CD4-positive, alpha-beta memory T cell (primary cell): ENCODE measurements at regions not wholly inside any gene's neighbourhood (a gene's known extent, or its start where the extent isn't known, plus 50 kb on each side); places are given as distances from the start of the nearest gene placed in this dataset.

Source experiments
- CTCF ChIA-PET: fragments of 350-600 bp; sonication (Branson Sonifier 250); formaldehyde crosslinking; loops from one replicate; lab custom pipeline; 2021; ENCODE audit warnings: inconsistent platforms; ENCODE audit not compliant: partially characterized antibody; lab: Charles Lee
- POLR2A ChIA-PET: fragments of 350-600 bp; sonication (Branson Sonifier 250); formaldehyde crosslinking; loops from one replicate; lab custom pipeline; 2021; ENCODE audit not compliant: partially characterized antibody; lab: Charles Lee
- DNase-seq, 5 donors: peaks; one replicate each; pipeline versions ENCODE4 v3.0.0 to v3.0.0-alpha.2; 2020 to 2022; ENCODE audit warnings: mixed read lengths in 1 of 5
- H3K27ac ChIP-seq: one replicate; pipeline ENCODE4 v1.7.0; 2013; ENCODE audit warnings: low read depth, low read length
- H3K27me3 ChIP-seq: 2 replicates; pipeline ENCODE4 v1.7.0; 2013; ENCODE audit warnings: mild to moderate bottlenecking, low read length, moderate library complexity; ENCODE audit not compliant: insufficient read depth
- H3K36me3 ChIP-seq: 2 replicates; pipeline ENCODE4 v1.7.0; 2013; ENCODE audit warnings: mild to moderate bottlenecking, low read length, moderate library complexity; ENCODE audit not compliant: insufficient read depth
- H3K4me1 ChIP-seq: 2 replicates; pipeline ENCODE4 v1.7.0; 2013; ENCODE audit warnings: mild to moderate bottlenecking, low read length, moderate library complexity; ENCODE audit not compliant: insufficient read depth
- H3K4me3 ChIP-seq, 2 donors: one replicate each; pipeline ENCODE4 v1.7.0; 2013; ENCODE audit warnings: low read length in 2 of 2, mild to moderate bottlenecking in 1 of 2
- H3K9me3 ChIP-seq, 2 donors: one replicate each; pipeline ENCODE4 v1.7.0; 2013; ENCODE audit warnings: low read length in 2 of 2, control low read depth in 1 of 2; ENCODE audit not compliant: control insufficient read depth in 1 of 2
- H3K27ac Mint-ChIP-seq, 7 donors: one replicate each; pipeline ENCODE4 v1.8.0; 2020 to 2021; ENCODE audit warnings: mixed read lengths in 7 of 7, mild to moderate bottlenecking in 6 of 7, inconsistent platforms in 3 of 7, moderate library complexity in 3 of 7
- H3K27me3 Mint-ChIP-seq, 2 donors: one replicate each; pipeline ENCODE4 v1.8.0; 2020 to 2021; ENCODE audit warnings: mixed read lengths in 2 of 2
- H3K36me3 Mint-ChIP-seq, 2 donors: one replicate each; pipeline ENCODE4 v1.8.0; 2020 to 2021; ENCODE audit warnings: mixed read lengths in 2 of 2, inconsistent platforms in 1 of 2, mild to moderate bottlenecking in 1 of 2
- H3K4me1 Mint-ChIP-seq, 4 donors: one replicate each; pipeline ENCODE4 v1.8.0; 2020 to 2021; ENCODE audit warnings: mixed read lengths in 4 of 4, mild to moderate bottlenecking in 1 of 4
- H3K4me3 Mint-ChIP-seq, 8 donors: one replicate each; pipeline ENCODE4 v1.8.0; 2020 to 2021; ENCODE audit warnings: mixed read lengths in 8 of 8, mild to moderate bottlenecking in 7 of 8, moderate library complexity in 6 of 8, inconsistent platforms in 3 of 8
- H3K9me3 Mint-ChIP-seq, 8 donors: one replicate each; pipeline ENCODE4 v1.8.0; 2020 to 2021; ENCODE audit warnings: mixed read lengths in 8 of 8, mild to moderate bottlenecking in 5 of 8, inconsistent platforms in 3 of 8, moderate library complexity in 1 of 8
- intact Hi-C: fragments of 100-400 bp; cut with micrococcal nuclease; formaldehyde crosslinking; loops from one replicate; pipeline ENCODE4 v1.15.1; 2023

- Histone ChIP-seq H3K27me3 (no peaks in the 10 kb centered on the region), H3K36me3 (no peaks in the 10 kb centered on the region), H3K4me3 (no peak overlapping the region), H3K9me3 (no peaks in the 10 kb centered on the region), H3K4me1 (no peaks in the 10 kb centered on the region), H3K27ac (no peak overlapping the region)
- Mint-ChIP-seq H3K4me3 (no peak overlapping the region), H3K36me3 (no peaks in the 10 kb centered on the region), H3K27ac (no peak overlapping the region), H3K4me1 (no peaks in the 10 kb centered on the region), H3K9me3 (no peaks in the 10 kb centered on the region), H3K27me3 (peaks cover 3 to 5% of the 10 kb centered on the region in 2 donors)
- DNase-seq = no peak
- ChIA-PET CTCF (no interaction called here), POLR2A (no interaction called here)
- intact Hi-C loops = no loop called here
Observed at GRCh38 chr11:15629690-15630321, 515.1 kb downstream of the INSC start.

GRCh38 chr11:15630896-15631295 is 516.2 kb downstream of the INSC start:
- ChIA-PET POLR2A (no interaction called here), CTCF (interaction anchor here (1.3 to 1.8 kb wide), 2 partner anchors 10 to 19 kb away, joined by 3 to 6 read pairs; no protein-coding TSS in a partner anchor)
- Histone ChIP-seq H3K9me3 (no peaks in the 10 kb centered on the region), H3K4me1 (no peaks in the 10 kb centered on the region), H3K4me3 (no peak overlapping the region), H3K27me3 (no peaks in the 10 kb centered on the region), H3K27ac (no peak overlapping the region), H3K36me3 (no peaks in the 10 kb centered on the region)
- DNase-seq = no peak
- intact Hi-C loops = no loop called here
- Mint-ChIP-seq H3K27ac (no peak overlapping the region), H3K27me3 (peaks cover 5 to 6% of the 10 kb centered on the region in 2 donors), H3K4me1 (no peaks in the 10 kb centered on the region), H3K9me3 (no peaks in the 10 kb centered on the region), H3K36me3 (no peaks in the 10 kb centered on the region), H3K4me3 (no peak overlapping the region)

GRCh38 chr11:15635521-15635920 is 520.8 kb downstream of the INSC start:
- no peak for DNase-seq
- Histone ChIP-seq H3K36me3 (no peaks in the 10 kb centered on the region), H3K4me3 (no peak overlapping the region), H3K4me1 (no peaks in the 10 kb centered on the region), H3K27me3 (no peaks in the 10 kb centered on the region), H3K9me3 (no peaks in the 10 kb centered on the region), H3K27ac (no peak overlapping the region)
- no peak overlapping the region for H3K27ac Mint-ChIP-seq
- H3K4me1 Mint-ChIP-seq = no peaks in the 10 kb centered on the region
- ChIA-PET CTCF (no interaction called here), POLR2A (no interaction called here)
- H3K9me3 Mint-ChIP-seq = peaks cover 0 to 2% (median 0%) of the 10 kb centered on the region in 8 donors
- intact Hi-C loops = no loop called here
- H3K36me3 Mint-ChIP-seq = no peaks in the 10 kb centered on the region
- no peak overlapping the region for H3K4me3 Mint-ChIP-seq
- peaks cover 3 to 7% of the 10 kb centered on the region in 2 donors for H3K27me3 Mint-ChIP-seq

GRCh38 chr11:15636521-15637089 is 521.9 kb downstream of the INSC start:
- no peak for DNase-seq
- CTCF ChIA-PET = no interaction called here

GRCh38 chr11:15638386-15638787 is 523.7 kb downstream of the INSC start:
- Histone ChIP-seq H3K4me3 (no peak overlapping the region), H3K36me3 (no peaks in the 10 kb centered on the region), H3K9me3 (no peaks in the 10 kb centered on the region), H3K4me1 (no peaks in the 10 kb centered on the region), H3K27ac (no peak overlapping the region), H3K27me3 (no peaks in the 10 kb centered on the region)
- Mint-ChIP-seq H3K27ac (no peak overlapping the region), H3K4me3 (no peak overlapping the region), H3K4me1 (no peaks in the 10 kb centered on the region), H3K36me3 (no peaks in the 10 kb centered on the region), H3K27me3 (peaks cover 3 to 9% of the 10 kb centered on the region in 2 donors), H3K9me3 (peaks cover 0 to 2% (median 0%) of the 10 kb centered on the region in 8 donors)
- POLR2A ChIA-PET = no interaction called here
- no peak for DNase-seq
- CTCF ChIA-PET = interaction anchor here (1.2 kb wide), 1 partner anchor 12 kb away, joined by 3 read pairs; no protein-coding TSS in a partner anchor
- intact Hi-C loops = no loop called here

More at GRCh38 chr11:15636521-15637089, 521.9 kb downstream of the INSC start:
- no peak overlapping the region for H3K27ac Mint-ChIP-seq
- no peaks in the 10 kb centered on the region for H3K4me1 Mint-ChIP-seq
- POLR2A ChIA-PET = no interaction called here
- intact Hi-C loops = no loop called here
- Histone ChIP-seq H3K9me3 (no peaks in the 10 kb centered on the region), H3K4me1 (no peaks in the 10 kb centered on the region), H3K4me3 (no peak overlapping the region), H3K27me3 (no peaks in the 10 kb centered on the region), H3K36me3 (no peaks in the 10 kb centered on the region), H3K27ac (no peak overlapping the region)
- no peak overlapping the region for H3K4me3 Mint-ChIP-seq
- H3K9me3 Mint-ChIP-seq = peaks cover 0 to 2% (median 0%) of the 10 kb centered on the region in 8 donors
- peaks cover 3 to 7% of the 10 kb centered on the region in 2 donors for H3K27me3 Mint-ChIP-seq
- H3K36me3 Mint-ChIP-seq = no peaks in the 10 kb centered on the region

GRCh38 chr11:15640318-15640717 is 525.6 kb downstream of the INSC start:
- DNase-seq = no peak
- no peaks in the 10 kb centered on the region for H3K36me3 Mint-ChIP-seq
- Histone ChIP-seq H3K4me1 (no peaks in the 10 kb centered on the region), H3K9me3 (no peaks in the 10 kb centered on the region), H3K36me3 (no peaks in the 10 kb centered on the region), H3K27me3 (no peaks in the 10 kb centered on the region), H3K4me3 (no peak overlapping the region), H3K27ac (no peak overlapping the region)
- intact Hi-C loops = no loop called here
- H3K4me1 Mint-ChIP-seq = no peaks in the 10 kb centered on the region
- H3K27ac Mint-ChIP-seq = no peak overlapping the region
- ChIA-PET POLR2A (no interaction called here), CTCF (interaction anchor here (3.1 kb wide), 1 partner anchor 10 kb away, joined by 20 read pairs; no protein-coding TSS in a partner anchor)
- H3K27me3 Mint-ChIP-seq = peaks cover 3 to 9% of the 10 kb centered on the region in 2 donors
- peaks cover 0 to 2% (median 0%) of the 10 kb centered on the region in 8 donors for H3K9me3 Mint-ChIP-seq
- H3K4me3 Mint-ChIP-seq = no peak overlapping the region

GRCh38 chr11:15641271-15642045 is 526.7 kb downstream of the INSC start:
- no peak overlapping the region for H3K27ac Mint-ChIP-seq
- CTCF ChIA-PET = interaction anchor here (0.7 to 3.1 kb wide), 2 partner anchors 9 kb away, joined by 3 to 20 read pairs; no protein-coding TSS in a partner anchor
- no peaks in the 10 kb centered on the region for H3K9me3 ChIP-seq
- intact Hi-C loops = no loop called here
- DNase-seq = no peak
- no peak overlapping the region for H3K4me3 Mint-ChIP-seq
- no peaks in the 10 kb centered on the region for H3K4me1 Mint-ChIP-seq
- H3K4me3 ChIP-seq = no peak overlapping the region
- H3K27me3 ChIP-seq = no peaks in the 10 kb centered on the region
- no peaks in the 10 kb centered on the region for H3K36me3 ChIP-seq
- POLR2A ChIA-PET = no interaction called here
- H3K9me3 Mint-ChIP-seq = peaks cover 0 to 2% (median 0%) of the 10 kb centered on the region in 8 donors
- H3K27me3 Mint-ChIP-seq = peaks cover 0 to 9% of the 10 kb centered on the region in 2 donors
- no peak overlapping the region for H3K27ac ChIP-seq
- H3K4me1 ChIP-seq = no peaks in the 10 kb centered on the region
- no peaks in the 10 kb centered on the region for H3K36me3 Mint-ChIP-seq
